A549 (cell line): ENCODE measurements at regions not wholly inside any gene's neighbourhood (a gene's known extent, or its start where the extent isn't known, plus 50 kb on each side); places are given as distances from the start of the nearest gene placed in this dataset.

Experiments
- ATAC-seq, 2 experiments: fragments of 200-7000 bp in 1 of 2; fragments of >200 bp in 1 of 2; cut with Nextera tagmentation in 1 of 2; cut with Tn5 transposase in 1 of 2; 3 replicates each; pipeline versions ENCODE4 v1.8.0 to v1.9.1; 2018 to 2020; ENCODE audit warnings: mild to moderate bottlenecking in 1 of 2, moderate library complexity in 1 of 2
- CTCF ChIA-PET: fragments of 300-600 bp; sonication (Branson Sonifier 250); formaldehyde crosslinking; extraction: SDS; loops from one replicate; lab custom pipeline; 2021; ENCODE audit warnings: antibody characterized with exemption, inconsistent platforms; lab: Yijun Ruan, JAX
- POLR2A ChIA-PET: fragments of 350-600 bp; formaldehyde crosslinking; extraction: SDS; loops from one replicate; lab custom pipeline; 2021; ENCODE audit warnings: antibody characterized with exemption, inconsistent platforms; lab: Yijun Ruan, JAX
- DNase-seq, 2 experiments: peaks; one replicate each; pipeline versions ENCODE4 v3.0.0 to v3.0.0-alpha.2; 2011 to 2016; ENCODE audit warnings: low read depth in 1 of 2, low spot score in 1 of 2
- FAIRE-seq: peaks from 2 replicates; lab custom pipeline; 2011; peaks lifted over from hg19 to GRCh38; lab: Jason Lieb, UNC
- H3K27ac ChIP-seq, 2 experiments: fragments of >200 bp; sonication (Bioruptor Twin); formaldehyde crosslinking; 3 replicates each; pipeline ENCODE4 v1.5.1; 2016 to 2017
- H3K4me1 ChIP-seq: fragments of >200 bp; sonication (Bioruptor Twin); formaldehyde crosslinking; 3 replicates; pipeline ENCODE4 v1.6.1; 2016
- H3K4me2 ChIP-seq: fragments of >200 bp; sonication (Bioruptor Twin); formaldehyde crosslinking; 3 replicates; pipeline ENCODE4 v1.6.1; 2016
- H3K4me3 ChIP-seq: fragments of >200 bp; sonication (Bioruptor Twin); formaldehyde crosslinking; 3 replicates; pipeline ENCODE4 v1.5.1; 2016
- H3K9me3 ChIP-seq: fragments of >200 bp; sonication (Bioruptor Twin); formaldehyde crosslinking; 3 replicates; pipeline ENCODE4 v1.6.1; 2016
- BCL3 ChIP-seq: fragments of >200 bp; sonication (Bioruptor Twin); formaldehyde crosslinking; IDR thresholded peaks from 3 replicates; pipeline ENCODE4 v1.6.1; 2016
- BHLHE40 ChIP-seq: IDR thresholded peaks from 2 replicates; pipeline ENCODE4 v1.6.1; 2012; ENCODE audit warnings: low read depth, low read length, inconsistent platforms
- CBX8 ChIP-seq: fragments of 200-600 bp; sonication (generic); IDR thresholded peaks from 2 replicates; pipeline ENCODE4 v1.6.1; 2016
- CHD4 ChIP-seq: fragments of 200-600 bp; sonication (generic); IDR thresholded peaks from 2 replicates; pipeline ENCODE4 v1.6.1; 2016; ENCODE audit warnings: antibody characterized with exemption, mild to moderate bottlenecking, borderline replicate concordance
- EP300 ChIP-seq, 2 experiments: fragments of >200 bp; sonication (Bioruptor Twin); formaldehyde crosslinking; IDR thresholded peaks; 2 replicates in 1 of 2; 3 replicates in 1 of 2; pipeline ENCODE4 v1.6.1; 2016 to 2017
- HES2 ChIP-seq: fragments of >200 bp; sonication (Bioruptor Twin); formaldehyde crosslinking; IDR thresholded peaks from 2 replicates; pipeline ENCODE4 v1.6.1; 2016
- HMGXB4 ChIP-seq: fragments of 250-450 bp; sonication (Bioruptor Pico); IDR thresholded peaks from 2 replicates; pipeline ENCODE4 v1.5.0; 2021; ENCODE audit warnings: mild to moderate bottlenecking, moderate library complexity, borderline replicate concordance
- HOXB5 ChIP-seq: fragments of 250-450 bp; sonication (Bioruptor Pico); IDR thresholded peaks from 2 replicates; pipeline ENCODE4 v1.5.0; 2020; ENCODE audit warnings: mild to moderate bottlenecking, moderate library complexity
- NFE2L2 ChIP-seq: fragments of 150-350 bp; conservative IDR thresholded peaks from 2 replicates; pipeline ENCODE4 v1.6.1; 2014; ENCODE audit warnings: low read length
- PBX3 ChIP-seq: IDR thresholded peaks from 2 replicates; pipeline ENCODE4 v1.6.1; 2012
- RAD21 ChIP-seq, 2 experiments: fragments of >200 bp in 1 of 2; sonication (Bioruptor Twin) in 1 of 2; formaldehyde crosslinking in 1 of 2; IDR thresholded peaks in 1 of 2; conservative IDR thresholded peaks in 1 of 2; 2 replicates in 1 of 2; 3 replicates in 1 of 2; pipeline ENCODE4 v1.6.1; 2012 to 2018; ENCODE audit warnings: inconsistent platforms in 1 of 2
- RARB ChIP-seq: fragments of 250-450 bp; sonication (Bioruptor Pico); IDR thresholded peaks from 2 replicates; pipeline ENCODE4 v1.8.0; 2021; ENCODE audit warnings: mild to moderate bottlenecking, moderate library complexity
- RCOR1 ChIP-seq: fragments of 150-350 bp; IDR thresholded peaks from 2 replicates; pipeline ENCODE4 v1.6.1; 2014; ENCODE audit warnings: antibody characterized with exemption, low read length, low read depth
- REST ChIP-seq: fragments of 200-600 bp; sonication (generic); IDR thresholded peaks from 2 replicates; pipeline ENCODE4 v1.6.1; 2016; ENCODE audit warnings: antibody characterized with exemption, mild to moderate bottlenecking, moderate library complexity
- RFX5 ChIP-seq: fragments of 450-650 bp; IDR thresholded peaks from 2 replicates; pipeline ENCODE4 v1.7.1; 2014; ENCODE audit warnings: antibody characterized with exemption, mild to moderate bottlenecking, moderate library complexity
- RNF2 ChIP-seq: fragments of 200-600 bp; sonication (generic); IDR thresholded peaks from 2 replicates; pipeline ENCODE4 v1.6.1; 2016; ENCODE audit warnings: low read depth, mild to moderate bottlenecking, antibody characterized with exemption, moderate library complexity, borderline replicate concordance
- SMC3 ChIP-seq: fragments of >200 bp; sonication (Bioruptor Twin); formaldehyde crosslinking; IDR thresholded peaks from 3 replicates; pipeline ENCODE4 v1.6.1; 2018; ENCODE audit warnings: inconsistent platforms
- ZC3H11A ChIP-seq: fragments of 450-650 bp; IDR thresholded peaks from 2 replicates; pipeline ENCODE4 v1.6.1; 2014; ENCODE audit warnings: antibody characterized with exemption, mild to moderate bottlenecking
- WGBS: methylation state at CpG from one replicate; pipeline ENCODE4 v1.1.6; 2017; ENCODE audit errors: missing lambda C conversion rate; 5-methylcytosine and 5-hydroxymethylcytosine counted together

GRCh38 chr16:49912721-49913120, 56.8 kb upstream of the ZNF423 start:
- FAIRE-seq (no peak), DNase-seq (no peak), ATAC-seq (no peak)
- 15% methylated on average over 2 of the region's 4 CpGs for WGBS
- Histone ChIP-seq H3K9me3 (no peaks in the 10 kb centered on the region), H3K4me3 (no peak overlapping the region), H3K4me1 (no peaks in the 10 kb centered on the region), H3K4me2 (no peak overlapping the region), H3K27ac (no peak overlapping the region)
- POLR2A ChIA-PET: no interaction called here
- no peak for TF ChIP-seq HES2
- TF ChIP-seq CHD4: no peak
- no peak for TF ChIP-seq RCOR1
- no peak for TF ChIP-seq BCL3
- TF ChIP-seq EP300 (IDR thresholded peaks at IDR 0.05): no peak
- TF ChIP-seq ZC3H11A: no peak
- TF ChIP-seq BHLHE40: no peak
- no peak for TF ChIP-seq SMC3
- no peak for TF ChIP-seq RARB (CRISPR knock-in tag)
- TF ChIP-seq HMGXB4 (CRISPR knock-in tag): no peak
- TF ChIP-seq RAD21 (conservative IDR thresholded peaks at IDR 0.05 in 1 of 2, IDR thresholded peaks at IDR 0.05 in 1 of 2): no peak
- TF ChIP-seq CBX8: no peak
- TF ChIP-seq RFX5: no peak
- TF ChIP-seq HOXB5 (CRISPR knock-in tag): no peak
- TF ChIP-seq PBX3: no peak
- TF ChIP-seq NFE2L2: no peak
- no peak for TF ChIP-seq RNF2
- CTCF ChIA-PET: interaction anchor here (0.8 to 3.7 kb wide), 5 partner anchors 10 to 55 kb away, joined by 3 to 15 read pairs (median 4); no protein-coding TSS in a partner anchor

GRCh38 chr16:49913720-49914119, 57.8 kb upstream of the ZNF423 start:
- ChIA-PET POLR2A (no interaction called here), CTCF (interaction anchor here (0.9 to 1.7 kb wide), 3 partner anchors 38 to 56 kb away, joined by 3 to 5 read pairs (median 4); no protein-coding TSS in a partner anchor)
- ATAC-seq (no peak), FAIRE-seq (no peak), DNase-seq (no peak)
- H3K4me3 ChIP-seq: no peak overlapping the region
- H3K27ac ChIP-seq: no peak overlapping the region
- WGBS: 39% methylated on average over 6 of the region's 6 CpGs
- no peak overlapping the region for H3K4me2 ChIP-seq
- H3K9me3 ChIP-seq: no peaks in the 10 kb centered on the region
- TF ChIP-seq ZC3H11A (no peak), REST (no peak)
- H3K4me1 ChIP-seq: no peaks in the 10 kb centered on the region
